ENCODE measurements at regions not wholly inside any gene's neighbourhood (a gene's known extent, or its start where the extent isn't known, plus 50 kb on each side); places are given as distances from the start of the nearest gene placed in this dataset.

DNA sequence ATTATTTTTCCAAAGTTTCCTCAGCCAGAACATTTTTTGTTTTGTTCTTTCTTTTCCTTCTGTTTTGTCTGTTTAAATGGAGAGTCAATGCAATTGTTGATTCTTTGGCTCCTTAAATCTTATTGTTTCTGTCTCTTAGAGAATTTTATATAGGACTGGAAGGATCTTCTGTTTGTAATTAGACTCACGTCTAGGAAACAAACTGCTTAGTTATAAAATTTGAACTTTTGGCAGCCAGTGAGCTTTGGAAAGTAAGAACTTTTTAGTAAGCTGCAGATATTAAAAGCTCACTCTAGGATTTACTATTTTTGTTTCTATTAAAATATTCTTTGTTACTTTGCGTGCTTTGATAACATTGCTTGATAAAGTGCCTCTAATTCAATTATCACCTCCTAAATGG is 109.8 kb upstream of the HNRNPU start:
- H3K9me3 ChIP-seq (ENCODE audit: low read depth, low read length, poor library complexity, severe bottlenecking): no peaks in the 10 kb centered on the region
- H3K4me1 ChIP-seq (ENCODE audit: insufficient read depth, low read length, poor library complexity, severe bottlenecking): peaks cover 9% of the 10 kb centered on the region
- no peaks in the 10 kb centered on the region for H3K36me3 ChIP-seq (ENCODE audit: insufficient read depth, low read length, poor library complexity, severe bottlenecking)
- POLR2A ChIA-PET (ENCODE audit: low non-redundant PET): no interaction called here
- intact Hi-C loops (cut with micrococcal nuclease; ENCODE audit: unreplicated experiment): loop anchor here (5.0 to 10.0 kb wide), 2 partner anchors 68 to 319 kb away; partner anchors contain the start of gene DESI2
- H3K4me3 ChIP-seq (ENCODE audit: low read depth, low read length, poor library complexity, severe bottlenecking): no peak overlapping the region
- DNase-seq (ENCODE audit: low spot score): no peak
- no peak overlapping the region for H3K27ac ChIP-seq (ENCODE audit: low read depth, low read length, poor library complexity, severe bottlenecking)
- no peak for TF ChIP-seq EZH2 (IDR thresholded peaks at IDR 0.05; ENCODE audit: borderline replicate concordance, low read depth, low read length, poor library complexity, severe bottlenecking)
- no peak for TF ChIP-seq CTCF (conservative IDR thresholded peaks at IDR 0.05; ENCODE audit: low read depth, low read length)
- CTCF ChIA-PET: no interaction called here
- no TSS peak for BruUV-seq (replicated peaks)
- H3K27me3 ChIP-seq (replicated peaks; ENCODE audit: insufficient read depth, low read depth, low read length, poor library complexity): no peaks in the 10 kb centered on the region

- CTCF ChIA-PET: interaction anchor here (1.3 to 1.5 kb wide), 2 partner anchors 71 to 136 kb away, joined by 5 to 6 read pairs; partner anchors contain the start of gene COX20
- Histone ChIP-seq H3K4me3 (ENCODE audit: low read depth, low read length, poor library complexity, severe bottlenecking) (peak overlapping the region; percentile 86), H3K27me3 (replicated peaks; ENCODE audit: insufficient read depth, low read depth, low read length, poor library complexity) (no peaks in the 10 kb centered on the region), H3K4me1 (ENCODE audit: insufficient read depth, low read length, poor library complexity, severe bottlenecking) (peaks cover 15% of the 10 kb centered on the region), H3K27ac (ENCODE audit: low read depth, low read length, poor library complexity, severe bottlenecking) (peak overlapping the region; percentile 99), H3K9me3 (ENCODE audit: low read depth, low read length, poor library complexity, severe bottlenecking) (no peaks in the 10 kb centered on the region), H3K36me3 (ENCODE audit: insufficient read depth, low read length, poor library complexity, severe bottlenecking) (no peaks in the 10 kb centered on the region)
- TF ChIP-seq EZH2 (IDR thresholded peaks at IDR 0.05; ENCODE audit: borderline replicate concordance, low read depth, low read length, poor library complexity, severe bottlenecking): no peak
- TF ChIP-seq CTCF (conservative IDR thresholded peaks at IDR 0.05; ENCODE audit: low read depth, low read length): no peak
- no TSS peak for BruUV-seq (replicated peaks)
- intact Hi-C loops (cut with micrococcal nuclease; ENCODE audit: unreplicated experiment): loop anchor here (5.0 to 10.0 kb wide), 2 partner anchors 71 to 317 kb away; partner anchors contain the start of gene DESI2
- no peak for DNase-seq (ENCODE audit: low spot score)
- POLR2A ChIA-PET (ENCODE audit: low non-redundant PET): interaction anchor here (0.5 kb wide), 1 partner anchor 124 kb away, joined by 3 read pairs; no protein-coding TSS in a partner anchor
Observed at GRCh38 chr1:244971552-244972216, 107.3 kb upstream of the HNRNPU start.

DNA sequence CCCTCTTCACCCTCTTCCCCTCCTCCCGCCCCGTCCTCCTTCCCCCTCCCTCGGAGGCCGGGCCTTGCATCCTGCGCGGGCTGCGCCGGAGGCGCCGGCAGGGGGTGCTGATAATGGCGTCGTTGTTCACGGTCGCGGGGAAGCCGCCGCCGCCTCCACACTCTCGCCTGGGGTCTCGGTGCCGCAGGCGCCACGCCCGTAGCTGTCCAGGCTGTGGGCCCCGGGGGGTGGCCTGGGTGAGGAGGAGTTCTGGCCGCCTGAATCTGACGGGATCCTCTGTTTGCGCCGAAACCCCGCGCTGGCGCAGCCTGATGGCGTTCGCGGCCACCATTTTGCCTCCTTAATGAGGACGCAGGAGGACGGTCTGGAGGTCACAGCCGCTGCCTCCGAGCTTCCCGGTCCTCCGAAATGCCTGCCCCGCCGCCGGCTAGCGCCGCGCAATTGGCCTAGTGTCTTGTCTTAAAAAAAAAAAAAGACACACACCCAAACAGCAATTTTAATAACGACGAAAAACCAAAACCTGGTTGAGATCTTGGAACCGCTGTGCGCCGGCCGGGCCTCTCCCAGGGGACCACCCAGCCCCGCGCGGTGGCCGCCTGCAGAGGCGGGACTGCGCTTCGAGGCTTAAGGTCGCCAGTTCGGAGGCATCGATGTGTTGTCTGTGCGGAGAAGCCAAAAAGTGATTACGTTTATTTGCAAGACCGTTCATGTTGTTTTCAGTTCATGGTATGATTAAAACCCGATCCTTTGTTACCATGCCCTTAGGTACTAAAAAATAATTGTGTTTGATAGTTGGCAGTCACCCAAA is 106.6 kb upstream of the HNRNPU start:
- CTCF ChIA-PET: interaction anchor here (1.3 to 1.5 kb wide), 2 partner anchors 72 to 135 kb away, joined by 5 to 6 read pairs; partner anchors contain the start of gene COX20

More for the DNA sequence above, 106.6 kb upstream of the HNRNPU start:
- TSS peak; percentile 82 for BruUV-seq (replicated peaks)
- POLR2A ChIA-PET (ENCODE audit: low non-redundant PET): no interaction called here
- peaks cover 15% of the 10 kb centered on the region for H3K4me1 ChIP-seq (ENCODE audit: insufficient read depth, low read length, poor library complexity, severe bottlenecking)
- peak overlapping the region; percentile 99 for H3K27ac ChIP-seq (ENCODE audit: low read depth, low read length, poor library complexity, severe bottlenecking)
- H3K4me3 ChIP-seq (ENCODE audit: low read depth, low read length, poor library complexity, severe bottlenecking): peak overlapping the region; percentile 86
- intact Hi-C loops (cut with micrococcal nuclease; ENCODE audit: unreplicated experiment): loop anchor here (1.0 to 10.0 kb wide), 4 partner anchors 71 to 316 kb away; partner anchors contain the start of genes DESI2 and HNRNPU
- TF ChIP-seq CTCF (conservative IDR thresholded peaks at IDR 0.05; ENCODE audit: low read depth, low read length) (peak; percentile 73), EZH2 (IDR thresholded peaks at IDR 0.05; ENCODE audit: borderline replicate concordance, low read depth, low read length, poor library complexity, severe bottlenecking) (no peak)
- no peaks in the 10 kb centered on the region for H3K27me3 ChIP-seq (replicated peaks; ENCODE audit: insufficient read depth, low read depth, low read length, poor library complexity)
- peak; percentile 98 for DNase-seq (ENCODE audit: low spot score)
- H3K36me3 ChIP-seq (ENCODE audit: insufficient read depth, low read length, poor library complexity, severe bottlenecking): no peaks in the 10 kb centered on the region
- no peaks in the 10 kb centered on the region for H3K9me3 ChIP-seq (ENCODE audit: low read depth, low read length, poor library complexity, severe bottlenecking)
